Breast epithelium (tissue), 3 donors: ENCODE measurements at regions not wholly inside any gene's neighbourhood (a gene's known extent, or its start where the extent isn't known, plus 50 kb on each side); places are given as distances from the start of the nearest gene placed in this dataset.

Source experiments
- CTCF ChIP-seq, 3 donors: fragments of 450-650 bp; IDR thresholded peaks; one replicate each; pipeline ENCODE4 v1.5.1; 2016 to 2017; ENCODE audit warnings: antibody characterized with exemption in 3 of 3, mild to moderate bottlenecking in 3 of 3, moderate library complexity in 3 of 3
- POLR2A ChIP-seq: fragments of 450-650 bp; IDR thresholded peaks from one replicate; pipeline ENCODE4 v1.6.1; 2016; ENCODE audit warnings: antibody characterized with exemption, mild to moderate bottlenecking, moderate library complexity
- POLR2AphosphoS5 ChIP-seq, 3 donors: sonication (generic); formaldehyde crosslinking; IDR thresholded peaks; one replicate each; pipeline ENCODE4 v1.6.1; 2017; ENCODE audit warnings: antibody characterized with exemption in 3 of 3

GRCh38 chr11:8332196-8332595 lies 68.5 kb upstream of the LMO1 start:
- TF ChIP-seq CTCF (IDR thresholded peaks at IDR 0.05) = no peak
- TF ChIP-seq POLR2A = no peak
- no peak for TF ChIP-seq POLR2AphosphoS5 (IDR thresholded peaks at IDR 0.05)
